Activated naive CD4-positive, alpha-beta T cell treated with anti-CD3 and anti-CD28 coated beads, Interleukin-2, amount 50 U/mL, for 72 hours (primary cell): ENCODE measurements at regions not wholly inside any gene's neighbourhood (a gene's known extent, or its start where the extent isn't known, plus 50 kb on each side); places are given as distances from the start of the nearest gene placed in this dataset.

Experiments used
- ATAC-seq, 2 donors: fragments of 150-1000 bp; cut with Tn5 transposase; 2 replicates each; pipeline ENCODE4 v1.10.0; 2021; ENCODE audit warnings: mild to moderate bottlenecking in 2 of 2, moderate library complexity in 2 of 2
- DNase-seq, 2 donors: peaks; one replicate each; pipeline ENCODE4 v3.0.0; 2021 to 2022; ENCODE audit warnings: low spot score in 2 of 2
- H3K27ac Mint-ChIP-seq, 2 donors: one replicate each; pipeline ENCODE4 v1.8.0; 2022; ENCODE audit warnings: mild to moderate bottlenecking in 2 of 2, mixed read lengths in 2 of 2
- H3K36me3 Mint-ChIP-seq, 2 donors: one replicate each; pipeline ENCODE4 v1.8.0; 2022; ENCODE audit warnings: mixed read lengths in 2 of 2
- H3K9me3 Mint-ChIP-seq, 2 donors: one replicate each; pipeline ENCODE4 v1.8.0; 2022; ENCODE audit warnings: mixed read lengths in 2 of 2

DNA sequence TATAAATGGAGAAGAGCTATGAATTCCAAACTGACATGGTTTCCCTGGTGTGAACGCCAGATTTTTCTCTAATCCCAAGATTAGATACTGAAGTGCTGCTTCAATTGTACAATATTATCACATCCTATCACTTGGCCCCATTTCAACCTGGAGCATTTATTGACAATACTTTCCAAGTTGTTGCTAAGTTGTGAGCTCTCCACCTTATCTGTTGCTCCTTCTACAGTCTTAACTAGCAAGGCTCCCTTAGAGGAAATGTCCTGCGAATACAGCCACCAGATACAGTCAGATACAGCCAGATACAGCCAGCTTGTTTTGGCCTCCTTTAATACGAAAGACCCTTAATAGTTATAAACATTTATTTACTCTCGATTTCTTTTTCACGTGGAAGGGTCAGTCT, 466.3 kb upstream of the FAM241A start:
- H3K27ac Mint-ChIP-seq, result no peak overlapping the region
- DNase-seq (no peak), ATAC-seq (no peak)
- H3K36me3 Mint-ChIP-seq, result no peaks in the 10 kb centered on the region
- H3K9me3 Mint-ChIP-seq, result peaks cover 2 to 7% of the 10 kb centered on the region in 2 donors

DNA sequence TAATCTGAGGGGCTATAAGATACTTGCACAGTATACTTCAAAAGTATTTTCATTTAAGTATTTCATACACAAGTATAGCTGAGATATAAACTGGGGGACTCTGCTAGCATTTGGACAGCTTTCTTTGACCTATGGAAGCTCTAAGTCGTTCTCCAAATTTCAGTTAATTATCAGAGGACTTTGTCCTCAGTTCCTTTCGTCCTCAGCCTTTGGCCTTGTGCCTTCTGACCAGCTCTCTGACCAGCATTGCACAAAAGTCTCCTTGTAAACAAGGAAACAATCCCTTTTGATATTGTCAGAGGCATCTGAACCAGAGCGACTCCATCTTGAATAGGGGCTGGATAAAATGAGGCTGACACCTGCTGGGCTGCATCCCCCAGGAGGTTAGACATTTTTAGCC, 464.0 kb upstream of the FAM241A start:
- peaks cover 6 to 12% of the 10 kb centered on the region in 2 donors for H3K9me3 Mint-ChIP-seq
- ATAC-seq (no peak), DNase-seq (no peak)
- H3K27ac Mint-ChIP-seq, result no peak overlapping the region
- H3K36me3 Mint-ChIP-seq, result no peaks in the 10 kb centered on the region

DNA sequence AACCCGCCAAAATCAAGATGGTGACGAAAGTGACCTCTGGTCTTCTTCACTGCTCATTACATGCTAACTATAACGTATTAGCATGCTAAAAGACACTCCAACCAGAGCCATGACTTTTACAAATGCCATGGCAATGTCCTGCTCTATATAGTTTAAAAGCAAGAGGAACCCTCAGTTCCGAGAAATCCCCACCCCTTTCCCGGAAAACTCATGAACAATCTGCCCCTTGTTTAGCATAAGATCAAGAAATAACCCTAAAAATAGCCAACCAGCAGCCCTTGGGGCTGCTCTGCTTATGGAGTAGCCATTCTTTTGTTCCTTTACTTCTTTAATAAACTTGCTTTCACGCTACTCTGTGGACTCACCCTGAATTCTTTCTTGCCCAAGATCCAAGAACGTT, 463.5 kb upstream of the FAM241A start:
- no peak for DNase-seq
- no peaks in the 10 kb centered on the region for H3K36me3 Mint-ChIP-seq
- no peak for ATAC-seq
- H3K9me3 Mint-ChIP-seq, result peaks cover 6 to 12% of the 10 kb centered on the region in 2 donors
- H3K27ac Mint-ChIP-seq, result no peak overlapping the region

DNA sequence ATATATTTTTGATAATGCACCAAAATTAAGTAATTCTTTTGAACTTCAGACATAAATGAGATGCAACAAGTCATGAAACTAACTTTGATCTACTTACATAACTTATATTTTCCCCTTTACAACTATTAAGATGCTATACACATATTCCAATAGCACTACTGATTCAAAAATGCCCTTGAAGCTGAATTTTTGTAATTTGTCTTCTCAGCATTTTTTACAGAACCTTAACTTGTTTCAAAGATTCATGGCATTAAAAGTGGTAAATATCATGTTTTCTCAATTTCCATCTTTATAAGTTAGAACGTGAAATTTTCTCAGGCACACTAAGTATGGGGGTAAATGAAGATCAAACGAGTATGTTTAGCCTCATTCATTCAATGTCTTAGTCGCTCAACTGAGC, 460.0 kb upstream of the FAM241A start:
- peaks cover 6 to 12% of the 10 kb centered on the region in 2 donors for H3K9me3 Mint-ChIP-seq
- no peak overlapping the region for H3K27ac Mint-ChIP-seq
- ATAC-seq, result no peak

DNA sequence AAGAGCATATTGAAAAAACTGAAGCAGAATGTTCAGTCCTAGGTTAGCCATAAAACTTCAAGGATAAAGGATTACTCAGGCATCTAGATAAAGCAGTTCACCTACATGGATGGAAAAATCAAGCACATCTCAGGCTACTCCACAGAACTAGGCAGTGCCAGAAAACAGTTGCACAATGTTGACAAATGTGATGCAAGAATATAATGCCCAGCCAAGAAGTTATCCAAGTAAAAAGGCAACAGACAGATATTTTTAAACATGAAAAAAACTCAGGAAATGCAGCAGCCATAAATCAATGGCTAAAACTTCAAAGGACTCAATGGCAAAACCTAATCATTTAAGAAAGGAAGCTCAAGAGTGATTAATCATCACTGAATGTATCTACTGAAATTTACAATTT, 456.0 kb upstream of the FAM241A start:
- ATAC-seq (no peak), DNase-seq (no peak)
- no peaks in the 10 kb centered on the region for H3K36me3 Mint-ChIP-seq
- H3K9me3 Mint-ChIP-seq, result peaks cover 5 to 14% of the 10 kb centered on the region in 2 donors
- no peak overlapping the region for H3K27ac Mint-ChIP-seq

More for the DNA sequence above, 460.0 kb upstream of the FAM241A start:
- H3K36me3 Mint-ChIP-seq, result no peaks in the 10 kb centered on the region
- DNase-seq, result no peak

DNA sequence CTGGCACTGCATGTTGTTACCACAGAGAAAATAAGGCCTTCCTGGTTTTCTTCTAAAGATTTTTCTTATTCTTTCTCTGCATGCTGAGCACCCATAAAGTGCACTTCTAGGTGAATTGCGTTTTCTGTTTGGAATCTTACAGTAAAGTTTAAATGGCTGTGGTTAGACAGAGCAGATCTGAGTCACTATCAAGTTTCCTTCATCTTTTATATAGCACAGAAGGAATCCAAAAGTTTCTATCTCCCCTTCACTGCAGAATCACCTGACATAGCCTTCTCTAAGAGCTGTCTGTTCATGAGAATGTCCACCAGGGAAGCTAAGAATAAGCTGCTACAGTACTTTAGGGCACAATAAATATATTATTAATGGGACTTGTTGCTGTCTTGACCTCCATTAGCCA, 455.5 kb upstream of the FAM241A start:
- ATAC-seq, result no peak
- no peaks in the 10 kb centered on the region for H3K36me3 Mint-ChIP-seq
- no peak for DNase-seq
- H3K27ac Mint-ChIP-seq, result no peak overlapping the region
- H3K9me3 Mint-ChIP-seq, result peaks cover 4 to 11% of the 10 kb centered on the region in 2 donors

DNA sequence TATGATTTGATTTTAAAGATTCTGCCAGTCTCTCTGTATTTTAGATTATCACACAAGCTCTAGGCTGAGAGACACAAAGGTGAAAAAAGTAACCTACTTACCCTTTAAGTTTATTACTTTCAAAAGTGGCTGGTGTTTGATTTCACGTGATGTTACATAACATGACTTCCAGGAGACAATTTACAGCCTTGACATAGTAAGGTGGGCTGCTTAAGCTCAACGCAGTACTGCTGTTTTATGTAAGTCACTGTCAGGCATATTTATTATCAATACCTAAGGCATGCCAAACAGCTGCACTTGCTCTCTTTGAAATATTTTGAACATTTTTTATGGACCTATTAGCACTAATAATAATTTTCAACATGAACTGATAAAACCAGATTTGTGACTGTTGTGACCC, 451.5 kb upstream of the FAM241A start:
- ATAC-seq, result no peak
- peaks cover 8 to 11% of the 10 kb centered on the region in 2 donors for H3K9me3 Mint-ChIP-seq
- no peak for DNase-seq
- no peaks in the 10 kb centered on the region for H3K36me3 Mint-ChIP-seq
- H3K27ac Mint-ChIP-seq, result no peak overlapping the region

DNA sequence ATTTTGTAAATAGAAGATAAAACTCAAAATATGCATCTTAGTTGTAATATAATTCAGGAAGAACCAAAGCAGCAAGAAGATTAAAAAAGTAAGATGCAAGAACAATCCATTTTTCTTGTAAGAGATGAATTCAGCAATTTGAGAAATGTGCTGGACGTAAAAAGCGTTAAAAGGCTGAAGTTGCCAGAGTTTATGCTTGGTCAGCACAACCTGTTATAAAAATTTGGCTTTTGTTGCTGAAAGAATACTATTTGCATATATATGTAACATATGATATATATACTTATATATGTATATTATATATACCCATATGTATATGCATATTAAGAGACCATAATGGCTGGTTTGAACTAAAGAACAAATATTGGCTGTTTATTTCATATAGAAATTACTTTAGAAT, 449.6 kb upstream of the FAM241A start:
- Mint-ChIP-seq H3K36me3 (no peaks in the 10 kb centered on the region), H3K27ac (no peak overlapping the region), H3K9me3 (peaks cover 6 to 8% of the 10 kb centered on the region in 2 donors)
- no peak for ATAC-seq
- no peak for DNase-seq

DNA sequence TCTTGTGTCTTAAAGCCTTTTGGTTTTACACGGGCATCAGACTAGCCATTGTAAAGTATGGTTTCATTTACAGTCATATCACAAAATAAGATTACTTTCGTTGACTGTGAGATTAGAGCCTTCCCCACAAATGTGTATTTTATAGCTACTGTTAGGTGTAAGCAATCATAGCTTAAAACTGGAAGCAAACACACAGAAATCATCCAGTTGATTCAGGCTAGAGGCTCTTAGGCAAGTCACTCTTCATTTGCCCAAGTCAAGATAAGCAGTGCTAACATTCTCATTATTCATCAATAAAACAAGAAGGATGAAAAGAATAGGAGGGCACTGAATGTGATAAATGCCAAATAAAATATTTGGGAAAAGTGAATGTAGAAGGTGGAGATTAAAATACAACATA, 448.7 kb upstream of the FAM241A start:
- ATAC-seq (no peak), DNase-seq (no peak)
- no peak overlapping the region for H3K27ac Mint-ChIP-seq
- H3K36me3 Mint-ChIP-seq, result no peaks in the 10 kb centered on the region
- H3K9me3 Mint-ChIP-seq, result peaks cover 3 to 8% of the 10 kb centered on the region in 2 donors

DNA sequence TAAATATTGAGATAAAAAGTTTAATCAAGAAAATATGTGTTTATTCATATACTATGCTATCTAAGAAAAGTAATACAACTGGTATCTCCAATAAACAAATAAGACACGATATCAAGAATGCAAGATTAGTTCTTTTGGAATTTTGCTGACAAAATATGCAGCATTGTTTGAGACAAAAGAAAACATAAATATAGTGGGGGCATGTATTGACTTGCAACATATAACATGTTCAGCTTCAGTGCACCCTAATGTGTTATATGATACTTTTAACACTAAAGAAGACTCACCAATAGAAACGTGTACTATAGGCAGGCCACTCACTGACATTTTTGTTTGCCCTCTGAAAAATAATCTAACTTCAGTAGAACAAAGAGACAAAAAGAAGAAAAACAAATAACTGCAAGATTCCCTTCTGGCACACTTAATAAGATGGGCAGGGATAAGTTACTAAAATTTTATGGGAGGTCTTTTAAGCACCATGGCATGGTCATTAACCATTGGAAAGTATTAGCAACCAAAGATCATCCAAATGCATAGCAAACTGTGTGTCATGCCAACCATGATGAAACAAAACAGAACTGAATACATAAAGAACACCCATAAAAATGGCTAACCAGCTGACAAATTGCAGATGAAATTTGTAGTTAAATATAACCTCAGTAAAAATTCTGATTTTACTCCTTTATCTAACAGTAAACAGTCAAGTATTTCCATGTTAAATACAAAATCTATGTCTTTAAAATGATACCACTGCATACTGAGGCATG, 447.9 kb upstream of the FAM241A start:
- peaks cover 0 to 4% of the 10 kb centered on the region in 2 donors for H3K9me3 Mint-ChIP-seq
- no peak overlapping the region for H3K27ac Mint-ChIP-seq
- no peaks in the 10 kb centered on the region for H3K36me3 Mint-ChIP-seq
- ATAC-seq (no peak), DNase-seq (no peak)

DNA sequence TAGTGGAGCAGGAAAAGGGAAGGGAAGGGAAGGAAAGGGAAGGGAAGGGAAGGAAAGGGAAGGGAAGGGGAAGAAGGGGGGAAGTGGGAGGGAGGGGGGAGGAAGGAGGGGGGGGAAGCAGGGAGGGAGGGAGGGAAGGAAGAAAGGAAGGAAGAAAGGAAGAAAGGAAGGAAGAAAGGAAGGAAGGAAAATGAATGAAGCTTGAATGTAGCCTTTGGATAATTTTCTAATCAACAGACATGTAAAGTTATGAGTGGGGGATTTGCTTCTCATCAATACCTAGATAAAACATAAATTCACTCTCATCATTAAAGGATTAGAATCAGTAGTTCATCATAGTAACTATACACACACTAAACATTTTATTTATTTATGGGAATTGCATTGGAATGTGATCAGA, 446.9 kb upstream of the FAM241A start:
- Mint-ChIP-seq H3K36me3 (no peaks in the 10 kb centered on the region), H3K27ac (no peak overlapping the region), H3K9me3 (peaks cover 0 to 4% of the 10 kb centered on the region in 2 donors)
- DNase-seq (no peak), ATAC-seq (no peak)

DNA sequence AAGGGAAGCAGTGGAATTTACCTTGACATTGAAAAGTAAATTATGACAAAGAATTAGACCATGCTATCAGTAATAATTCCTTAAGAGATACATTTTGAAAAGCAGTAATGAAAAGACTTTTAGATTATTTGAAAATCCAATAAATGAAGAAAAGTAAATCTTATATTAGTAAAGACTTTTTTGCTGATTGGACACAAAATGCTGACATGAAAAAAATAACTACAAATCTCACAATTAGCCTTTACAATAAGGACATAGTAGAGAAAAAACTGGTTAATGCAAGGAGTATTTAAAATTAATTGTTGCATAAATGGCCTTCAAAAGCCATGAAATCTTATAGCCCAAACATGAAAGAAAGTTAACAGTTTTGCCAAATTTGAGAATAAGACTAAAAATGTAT, 446.1 kb upstream of the FAM241A start:
- Mint-ChIP-seq H3K27ac (no peak overlapping the region), H3K36me3 (no peaks in the 10 kb centered on the region), H3K9me3 (peaks cover 0 to 4% of the 10 kb centered on the region in 2 donors)
- ATAC-seq (no peak), DNase-seq (no peak)

DNA sequence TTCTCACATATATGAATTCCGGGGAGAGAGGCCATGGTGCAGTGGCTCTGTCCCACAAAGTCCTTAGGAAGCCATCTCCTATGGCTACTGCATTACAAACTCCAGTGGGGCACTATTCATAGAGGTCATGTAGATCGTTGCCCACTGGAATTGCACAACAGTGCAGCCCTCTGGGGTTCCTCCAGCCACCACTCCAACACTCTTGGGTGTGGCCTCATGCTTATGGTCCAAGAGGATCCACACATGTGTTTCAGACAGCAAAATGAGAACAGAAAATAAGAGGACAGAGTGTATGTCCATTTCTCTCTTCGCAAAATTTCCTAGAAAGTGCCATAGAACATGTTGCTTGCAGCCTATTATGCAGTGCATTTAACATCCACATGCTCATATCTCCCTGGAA, 444.2 kb upstream of the FAM241A start:
- ATAC-seq (no peak), DNase-seq (no peak)
- peaks cover 0 to 4% of the 10 kb centered on the region in 2 donors for H3K9me3 Mint-ChIP-seq
- no peak overlapping the region for H3K27ac Mint-ChIP-seq
- no peaks in the 10 kb centered on the region for H3K36me3 Mint-ChIP-seq

DNA sequence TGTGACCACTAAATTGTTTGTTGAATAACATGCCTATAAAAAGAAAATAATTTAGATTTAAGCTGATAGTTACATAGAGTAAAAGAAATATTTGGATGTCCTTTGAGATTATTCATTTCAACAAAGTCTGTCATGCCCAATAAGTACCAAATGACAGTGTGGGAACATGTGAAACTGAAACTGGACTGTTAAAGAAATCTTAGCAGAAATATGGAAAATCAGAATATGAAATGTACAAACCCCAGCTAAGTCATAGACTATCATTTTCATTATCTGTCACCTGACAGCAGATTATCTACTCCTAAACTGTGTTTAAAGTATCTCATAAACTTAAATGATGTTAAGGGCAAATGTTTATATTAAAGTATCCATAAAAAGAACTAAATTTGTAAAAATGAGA, 437.8 kb upstream of the FAM241A start:
- ATAC-seq (no peak), DNase-seq (no peak)
- H3K27ac Mint-ChIP-seq, result no peak overlapping the region
- H3K36me3 Mint-ChIP-seq, result no peaks in the 10 kb centered on the region
- no peaks in the 10 kb centered on the region for H3K9me3 Mint-ChIP-seq

DNA sequence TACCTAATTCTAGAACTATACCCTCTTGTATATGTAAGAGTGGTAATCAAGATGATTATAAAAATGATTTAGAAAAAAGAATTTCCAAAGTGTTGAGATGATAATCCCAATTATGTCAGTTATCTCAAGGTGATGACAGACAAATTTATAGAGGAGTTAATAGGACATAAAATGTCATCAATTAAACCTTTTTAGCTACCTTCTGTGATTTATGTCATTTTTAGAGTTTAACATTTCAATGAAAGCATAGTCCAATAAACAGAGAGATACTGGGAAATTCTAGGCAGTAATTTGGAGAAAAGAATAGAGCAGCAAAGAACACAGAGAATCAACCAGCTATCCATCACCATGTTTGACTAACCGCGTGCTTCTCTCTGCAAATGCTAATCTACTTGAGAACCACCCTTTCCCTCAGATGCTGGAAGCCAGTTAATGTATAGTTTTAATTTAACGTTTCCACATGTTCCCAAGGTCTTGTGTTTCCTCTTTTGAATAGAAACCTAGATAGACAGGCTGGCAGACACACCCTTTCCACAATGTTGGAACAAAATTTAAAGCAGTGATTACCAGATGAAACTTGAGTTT, 433.1 kb upstream of the FAM241A start:
- no peak for ATAC-seq
- H3K36me3 Mint-ChIP-seq, result no peaks in the 10 kb centered on the region
- H3K27ac Mint-ChIP-seq, result no peak overlapping the region
- DNase-seq, result no peak
- no peaks in the 10 kb centered on the region for H3K9me3 Mint-ChIP-seq

DNA sequence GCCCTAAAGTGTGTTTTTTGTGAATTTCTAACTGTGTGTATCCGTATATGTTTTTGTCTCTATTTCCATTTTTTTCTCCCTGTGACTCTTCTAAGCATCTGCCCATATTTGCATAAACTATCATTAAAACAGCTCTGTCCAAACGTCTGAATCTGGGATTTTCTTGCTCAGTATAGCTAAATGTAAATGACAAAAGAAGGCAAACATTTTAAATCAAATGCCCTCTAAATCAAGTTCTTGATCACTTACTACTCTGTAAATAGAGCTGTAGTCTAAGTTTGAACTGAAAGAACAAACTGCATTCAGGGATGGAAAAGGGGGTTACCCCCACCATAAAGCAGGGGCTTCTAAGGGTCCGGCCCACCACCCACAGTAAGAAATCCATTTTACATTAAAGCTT, 432.0 kb upstream of the FAM241A start:
- Mint-ChIP-seq H3K9me3 (no peaks in the 10 kb centered on the region), H3K27ac (no peak overlapping the region), H3K36me3 (no peaks in the 10 kb centered on the region)
- DNase-seq (no peak), ATAC-seq (no peak)

DNA sequence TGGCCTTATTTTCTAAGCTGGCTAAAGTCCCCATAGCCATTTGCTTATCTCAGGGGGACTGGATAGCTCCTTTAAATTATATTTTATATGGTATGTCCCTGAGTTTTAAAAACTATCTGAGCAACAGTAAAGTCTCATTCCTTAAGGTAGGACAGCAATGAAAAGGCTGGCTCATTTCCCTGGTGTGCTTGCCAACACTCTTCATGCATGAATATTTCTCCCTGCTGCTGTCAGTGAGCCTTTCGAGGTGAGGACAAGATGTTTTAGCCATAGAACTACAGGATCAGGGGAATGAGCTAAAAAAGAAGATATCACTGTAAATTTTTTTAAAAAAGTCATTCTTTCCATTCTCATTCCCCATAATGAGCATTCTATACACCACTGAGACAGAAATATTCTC, 427.3 kb upstream of the FAM241A start:
- no peak for DNase-seq
- no peaks in the 10 kb centered on the region for H3K9me3 Mint-ChIP-seq
- H3K27ac Mint-ChIP-seq, result no peak overlapping the region
- no peak for ATAC-seq
- H3K36me3 Mint-ChIP-seq, result no peaks in the 10 kb centered on the region
